ENCODE measurements at regions not wholly inside any gene's neighbourhood (a gene's known extent, or its start where the extent isn't known, plus 50 kb on each side); places are given as distances from the start of the nearest gene placed in this dataset.

DNA sequence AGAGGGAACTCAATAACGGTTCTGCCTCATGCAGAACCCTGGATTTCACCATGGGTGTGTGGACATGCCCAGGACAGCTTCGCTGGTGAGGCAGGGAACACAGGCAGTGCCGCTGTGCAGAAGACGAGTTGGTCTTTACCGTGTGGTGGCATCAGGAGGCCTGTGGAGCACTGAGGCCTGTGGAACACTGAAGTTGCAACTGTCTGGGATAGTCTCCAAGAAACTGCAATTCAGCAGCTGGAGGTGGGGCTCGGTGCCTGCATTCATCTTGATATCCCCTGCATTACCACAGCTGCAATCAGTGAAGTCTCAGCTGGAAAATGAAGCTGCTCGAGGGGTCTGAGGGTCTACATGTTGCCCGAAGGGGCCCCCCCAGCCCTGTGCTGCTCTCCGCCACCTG is 202.4 kb upstream of the CDH4 start:
- TF ChIP-seq, protein P1, sequence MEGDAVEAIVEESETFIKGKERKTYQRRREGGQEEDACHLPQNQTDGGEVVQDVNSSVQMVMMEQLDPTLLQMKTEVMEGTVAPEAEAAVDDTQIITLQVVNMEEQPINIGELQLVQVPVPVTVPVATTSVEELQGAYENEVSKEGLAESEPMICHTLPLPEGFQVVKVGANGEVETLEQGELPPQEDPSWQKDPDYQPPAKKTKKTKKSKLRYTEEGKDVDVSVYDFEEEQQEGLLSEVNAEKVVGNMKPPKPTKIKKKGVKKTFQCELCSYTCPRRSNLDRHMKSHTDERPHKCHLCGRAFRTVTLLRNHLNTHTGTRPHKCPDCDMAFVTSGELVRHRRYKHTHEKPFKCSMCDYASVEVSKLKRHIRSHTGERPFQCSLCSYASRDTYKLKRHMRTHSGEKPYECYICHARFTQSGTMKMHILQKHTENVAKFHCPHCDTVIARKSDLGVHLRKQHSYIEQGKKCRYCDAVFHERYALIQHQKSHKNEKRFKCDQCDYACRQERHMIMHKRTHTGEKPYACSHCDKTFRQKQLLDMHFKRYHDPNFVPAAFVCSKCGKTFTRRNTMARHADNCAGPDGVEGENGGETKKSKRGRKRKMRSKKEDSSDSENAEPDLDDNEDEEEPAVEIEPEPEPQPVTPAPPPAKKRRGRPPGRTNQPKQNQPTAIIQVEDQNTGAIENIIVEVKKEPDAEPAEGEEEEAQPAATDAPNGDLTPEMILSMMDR (IDR thresholded peaks at IDR 0.05; ENCODE audit: control insufficient read depth, extremely low read depth, insufficient read depth): no peak
- no peak overlapping the region for H3K4me3 ChIP-seq (ENCODE audit: low read depth, low read length)
- no peak for DNase-seq (ENCODE audit: low read depth)

DNA sequence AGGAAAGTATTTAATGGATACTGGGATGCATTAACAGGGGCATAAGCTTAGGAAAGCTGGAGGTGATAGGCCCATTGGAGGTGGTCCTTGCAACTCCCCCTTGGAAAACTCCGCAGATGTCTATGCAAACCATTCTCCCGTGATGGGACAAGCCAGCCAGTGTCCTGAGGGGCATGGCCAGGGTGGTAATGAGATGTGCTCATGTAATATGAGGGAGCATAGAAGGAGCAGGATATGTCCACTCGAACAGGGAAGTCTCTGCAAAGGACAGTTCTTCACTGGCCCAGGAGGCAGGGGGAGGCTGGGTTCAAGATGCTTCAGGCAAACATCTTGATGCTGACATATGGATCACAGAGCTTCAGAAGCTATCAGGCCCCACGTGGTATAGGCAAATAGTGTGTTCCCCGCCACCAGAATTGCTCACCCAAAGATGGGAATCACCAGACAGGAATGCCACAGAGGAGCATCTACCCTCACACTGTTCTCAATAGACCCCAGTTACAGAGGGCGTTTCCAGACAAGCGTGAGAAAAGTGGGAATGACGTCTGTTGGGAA is 201.6 kb upstream of the CDH4 start:
- no peak overlapping the region for H3K4me3 ChIP-seq (ENCODE audit: low read depth, low read length)
- TF ChIP-seq, protein P1 (IDR thresholded peaks at IDR 0.05; ENCODE audit: control insufficient read depth, extremely low read depth, insufficient read depth): no peak
- DNase-seq (ENCODE audit: low read depth): no peak

GRCh38 chr20:61052195-61052750 is 199.8 kb upstream of the CDH4 start:
- H3K4me3 ChIP-seq (ENCODE audit: low read depth, low read length): no peak overlapping the region
- TF ChIP-seq, protein P1 (IDR thresholded peaks at IDR 0.05; ENCODE audit: control insufficient read depth, extremely low read depth, insufficient read depth): no peak
- DNase-seq (ENCODE audit: low read depth): no peak

DNA sequence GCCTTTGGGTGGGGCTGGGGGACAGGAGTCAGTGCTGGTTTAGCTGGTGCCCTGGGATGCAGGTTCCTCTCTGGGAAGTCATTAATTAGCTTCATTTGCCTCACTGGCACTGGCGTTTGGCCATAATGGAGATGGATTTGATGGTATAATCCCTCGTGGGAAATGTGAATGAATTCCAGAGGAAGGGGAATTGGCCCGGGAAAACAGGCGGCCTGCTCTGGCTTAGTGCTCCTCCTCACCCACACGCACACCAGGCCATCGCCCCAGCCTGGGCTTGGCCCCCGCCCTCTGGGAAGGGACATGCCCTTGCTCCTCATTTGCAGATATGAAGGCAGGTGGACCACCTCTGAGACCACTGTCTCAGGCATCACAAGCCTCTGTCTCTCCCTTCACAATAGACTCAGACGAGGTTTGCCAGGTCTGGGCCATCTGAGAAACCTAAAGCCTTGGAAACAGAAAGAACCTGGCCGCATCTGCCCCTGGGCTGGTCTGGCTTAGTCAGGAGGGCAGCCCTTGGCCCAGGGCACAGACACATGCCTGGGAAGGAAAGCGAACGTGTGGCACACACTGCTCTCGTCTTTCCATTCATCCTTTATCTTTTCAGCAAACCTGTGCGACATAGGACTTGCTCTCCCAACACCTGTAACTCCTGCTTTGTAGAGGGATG is 199.2 kb upstream of the CDH4 start:
- DNase-seq (ENCODE audit: low read depth): no peak
- TF ChIP-seq, protein P1 (IDR thresholded peaks at IDR 0.05; ENCODE audit: control insufficient read depth, extremely low read depth, insufficient read depth): no peak
- H3K4me3 ChIP-seq (ENCODE audit: low read depth, low read length): no peak overlapping the region

DNA sequence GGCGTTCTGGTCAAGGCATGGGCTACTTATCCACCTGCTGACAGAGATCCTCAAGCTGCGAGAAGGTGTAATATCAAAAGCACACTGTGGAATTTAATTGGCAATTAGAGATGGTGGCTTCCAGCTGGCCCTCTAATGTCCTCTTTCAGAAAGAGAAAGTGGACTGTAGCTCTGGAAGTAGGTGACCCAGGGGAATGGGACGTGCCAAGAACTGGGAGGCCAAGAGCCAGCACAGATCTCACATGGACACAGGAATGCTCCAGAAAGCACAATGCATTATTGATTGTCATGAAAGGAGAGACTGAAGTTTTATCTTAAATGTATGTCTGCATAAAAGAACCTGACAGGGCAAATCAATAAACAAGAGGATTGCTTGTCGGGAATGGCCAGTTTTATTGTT is 198.6 kb upstream of the CDH4 start:
- no peak overlapping the region for H3K4me3 ChIP-seq (ENCODE audit: low read depth, low read length)
- TF ChIP-seq, protein P1 (IDR thresholded peaks at IDR 0.05; ENCODE audit: control insufficient read depth, extremely low read depth, insufficient read depth): no peak
- no peak for DNase-seq (ENCODE audit: low read depth)

DNA sequence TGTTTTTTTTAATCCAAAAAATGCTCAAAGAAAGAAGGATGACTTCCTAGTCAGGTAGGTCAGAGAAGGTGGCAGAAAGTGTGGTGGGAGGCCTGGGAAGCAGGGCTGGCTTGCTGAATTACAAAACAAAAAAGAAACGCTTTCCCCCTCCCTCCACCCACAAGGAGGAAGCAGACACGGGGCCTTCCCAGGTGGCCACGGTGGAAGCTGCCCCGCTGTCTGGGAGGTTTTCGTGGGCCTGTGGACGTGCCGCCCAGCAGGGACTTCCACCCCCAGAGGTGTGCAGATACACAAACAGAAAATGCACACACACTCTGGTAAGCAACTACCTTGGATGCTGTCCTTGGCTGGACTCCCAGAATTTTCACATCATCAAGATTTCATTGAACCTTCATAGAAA is 198.2 kb upstream of the CDH4 start:
- DNase-seq (ENCODE audit: low read depth): no peak
- no peak overlapping the region for H3K4me3 ChIP-seq (ENCODE audit: low read depth, low read length)
- TF ChIP-seq, protein P1 (IDR thresholded peaks at IDR 0.05; ENCODE audit: control insufficient read depth, extremely low read depth, insufficient read depth): no peak
